Activated B cell treated with CpG ODN at 0.5 μM for 24 hours (primary cell): ENCODE measurements at regions not wholly inside any gene's neighbourhood (a gene's known extent, or its start where the extent isn't known, plus 50 kb on each side); places are given as distances from the start of the nearest gene placed in this dataset.

Experiments used
- ATAC-seq: fragments of 200-7000 bp; cut with Tn5 transposase; one replicate; pipeline ENCODE4 v1.10.0; 2021; ENCODE audit warnings: low read depth, mild to moderate bottlenecking, moderate library complexity
- CTCF ChIA-PET: fragments of 350-600 bp; sonication (Branson Sonifier 250); formaldehyde crosslinking; loops from one replicate; lab custom pipeline; 2021; ENCODE audit warnings: antibody characterized with exemption; lab: Charles Lee
- POLR2A ChIA-PET: fragments of 350-600 bp; sonication (Branson Sonifier 250); formaldehyde crosslinking; loops from one replicate; lab custom pipeline; 2021; ENCODE audit warnings: antibody characterized with exemption; lab: Charles Lee
- DNase-seq: peaks from one replicate; pipeline ENCODE4 v3.0.0; 2022
- H3K27ac Mint-ChIP-seq: one replicate; pipeline ENCODE4 v1.8.0; 2020; ENCODE audit warnings: mixed read lengths
- H3K27me3 Mint-ChIP-seq: one replicate; pipeline ENCODE4 v1.8.0; 2021; ENCODE audit warnings: mixed read lengths
- H3K36me3 Mint-ChIP-seq: one replicate; pipeline ENCODE4 v1.8.0; 2021; ENCODE audit warnings: low read depth, mixed read lengths
- H3K4me1 Mint-ChIP-seq: one replicate; pipeline ENCODE4 v1.8.0; 2021; ENCODE audit warnings: mixed read lengths
- H3K4me3 Mint-ChIP-seq: one replicate; pipeline ENCODE4 v1.8.0; 2020; ENCODE audit warnings: mild to moderate bottlenecking, mixed read lengths
- H3K9me3 Mint-ChIP-seq: one replicate; pipeline ENCODE4 v1.8.0; 2020; ENCODE audit warnings: mixed read lengths
- CTCF ChIP-seq: fragments of 200-600 bp; IDR thresholded peaks from one replicate; pipeline ENCODE4 v1.8.0; 2022; ENCODE audit warnings: antibody characterized with exemption, mild to moderate bottlenecking
- intact Hi-C: fragments of 100-400 bp; cut with micrococcal nuclease; formaldehyde crosslinking; loops from one replicate; pipeline ENCODE4 v1.15.1; 2024

- no peak for TF ChIP-seq CTCF
- CTCF ChIA-PET: no interaction called here
- intact Hi-C loops: no loop called here
- Mint-ChIP-seq H3K27ac (no peak overlapping the region), H3K4me3 (no peak overlapping the region), H3K9me3 (peaks cover 2% of the 10 kb centered on the region), H3K27me3 (no peaks in the 10 kb centered on the region), H3K36me3 (no peaks in the 10 kb centered on the region), H3K4me1 (no peaks in the 10 kb centered on the region)
- POLR2A ChIA-PET: no interaction called here
- no peak for DNase-seq
- ATAC-seq: no peak
These were observed 158.8 kb upstream of the GUCY1A2 start for GRCh38 chr11:107177106-107177477.

- DNase-seq (no peak), ATAC-seq (no peak)
- Mint-ChIP-seq H3K9me3 (peaks cover 2% of the 10 kb centered on the region), H3K36me3 (no peaks in the 10 kb centered on the region), H3K4me1 (no peaks in the 10 kb centered on the region), H3K27ac (no peak overlapping the region), H3K27me3 (no peaks in the 10 kb centered on the region), H3K4me3 (no peak overlapping the region)
- ChIA-PET CTCF (no interaction called here), POLR2A (no interaction called here)
- intact Hi-C loops: no loop called here
- no peak for TF ChIP-seq CTCF
These were observed 158.2 kb upstream of the GUCY1A2 start for GRCh38 chr11:107176148-107177105.

GRCh38 chr11:107174856-107175255 lies 156.6 kb upstream of the GUCY1A2 start:
- Mint-ChIP-seq H3K9me3 (peaks cover 2% of the 10 kb centered on the region), H3K4me1 (no peaks in the 10 kb centered on the region), H3K36me3 (no peaks in the 10 kb centered on the region), H3K27ac (no peak overlapping the region), H3K27me3 (no peaks in the 10 kb centered on the region), H3K4me3 (no peak overlapping the region)
- DNase-seq (no peak), ATAC-seq (no peak)
- intact Hi-C loops: no loop called here
- TF ChIP-seq CTCF: no peak
- ChIA-PET POLR2A (no interaction called here), CTCF (no interaction called here)

GRCh38 chr11:107172996-107173395 lies 154.7 kb upstream of the GUCY1A2 start:
- Mint-ChIP-seq H3K27me3 (no peaks in the 10 kb centered on the region), H3K4me1 (no peaks in the 10 kb centered on the region), H3K9me3 (peaks cover 2% of the 10 kb centered on the region), H3K36me3 (no peaks in the 10 kb centered on the region), H3K4me3 (no peak overlapping the region), H3K27ac (no peak overlapping the region)
- TF ChIP-seq CTCF: no peak
- DNase-seq (no peak), ATAC-seq (no peak)
- ChIA-PET CTCF (no interaction called here), POLR2A (no interaction called here)
- intact Hi-C loops: no loop called here

- no peak overlapping the region for H3K4me3 Mint-ChIP-seq
- no peaks in the 10 kb centered on the region for H3K9me3 Mint-ChIP-seq
- H3K36me3 Mint-ChIP-seq: no peaks in the 10 kb centered on the region
- no peak overlapping the region for H3K27ac Mint-ChIP-seq
- no peak for DNase-seq
- no peaks in the 10 kb centered on the region for H3K4me1 Mint-ChIP-seq
- POLR2A ChIA-PET: no interaction called here
- CTCF ChIA-PET: no interaction called here
- H3K27me3 Mint-ChIP-seq: no peaks in the 10 kb centered on the region
- no peak for TF ChIP-seq CTCF
- intact Hi-C loops: no loop called here
- ATAC-seq: no peak
These were observed 139.5 kb upstream of the GUCY1A2 start for GRCh38 chr11:107157809-107158187.
